ENCODE measurements at regions not wholly inside any gene's neighbourhood (a gene's known extent, or its start where the extent isn't known, plus 50 kb on each side); places are given as distances from the start of the nearest gene placed in this dataset.

GRCh38 chr4:137432446-137433311 lies 99.6 kb downstream of the PCDH18 start:
- no peak overlapping the region for H3K27ac Mint-ChIP-seq
- H3K9me3 Mint-ChIP-seq: no peaks in the 10 kb centered on the region
- H3K4me1 Mint-ChIP-seq (ENCODE audit: low read depth): peaks cover 13% of the 10 kb centered on the region
- DNase-seq: no peak
- H3K4me3 Mint-ChIP-seq: peak overlapping the region; percentile 68
- no peaks in the 10 kb centered on the region; the same call in 1 of the 2 replicates for H3K27me3 Mint-ChIP-seq (ENCODE audit: insufficient read depth)
- no peak for TF ChIP-seq CTCF (IDR thresholded peaks at IDR 0.05)
- H3K36me3 Mint-ChIP-seq (ENCODE audit: low read depth): no peaks in the 10 kb centered on the region; the same call in 1 of the 2 replicates

GRCh38 chr4:137430171-137430570 lies 102.1 kb downstream of the PCDH18 start:
- Mint-ChIP-seq H3K36me3 (ENCODE audit: low read depth) (no peaks in the 10 kb centered on the region; the same call in 1 of the 2 replicates), H3K27ac (no peak overlapping the region), H3K27me3 (ENCODE audit: insufficient read depth) (peaks cover 1% of the 10 kb centered on the region; the same call in 1 of the 2 replicates)

GRCh38 chr4:137427411-137427810 lies 104.9 kb downstream of the PCDH18 start:
- H3K27ac Mint-ChIP-seq: no peak overlapping the region
- TF ChIP-seq CTCF (IDR thresholded peaks at IDR 0.05): no peak
- no peaks in the 10 kb centered on the region; the same call in 1 of the 2 replicates for H3K36me3 Mint-ChIP-seq (ENCODE audit: low read depth)
- no peak overlapping the region for H3K4me3 Mint-ChIP-seq
- no peaks in the 10 kb centered on the region for H3K9me3 Mint-ChIP-seq
- peaks cover 1% of the 10 kb centered on the region; the same call in 1 of the 2 replicates for H3K27me3 Mint-ChIP-seq (ENCODE audit: insufficient read depth)
- no peak for DNase-seq
- H3K4me1 Mint-ChIP-seq (ENCODE audit: low read depth): peaks cover 6% of the 10 kb centered on the region

More at GRCh38 chr4:137430171-137430570, 102.1 kb downstream of the PCDH18 start:
- Mint-ChIP-seq H3K9me3 (no peaks in the 10 kb centered on the region), H3K4me3 (no peak overlapping the region), H3K4me1 (ENCODE audit: low read depth) (peaks cover 13% of the 10 kb centered on the region)
- TF ChIP-seq CTCF (IDR thresholded peaks at IDR 0.05): no peak
- DNase-seq: no peak

GRCh38 chr4:137425281-137425680 lies 107.0 kb downstream of the PCDH18 start:
- peaks cover 7% of the 10 kb centered on the region for H3K36me3 Mint-ChIP-seq (ENCODE audit: low read depth)
- DNase-seq: no peak

GRCh38 chr4:137422666-137423065 lies 109.6 kb downstream of the PCDH18 start:
- peaks cover 11% of the 10 kb centered on the region; the same call in 1 of the 2 replicates for H3K4me1 Mint-ChIP-seq (ENCODE audit: low read depth)
- DNase-seq: no peak
- peaks cover 7% of the 10 kb centered on the region for H3K9me3 Mint-ChIP-seq
- H3K36me3 Mint-ChIP-seq (ENCODE audit: low read depth): peaks cover 7% of the 10 kb centered on the region
- peaks cover 1% of the 10 kb centered on the region for H3K27me3 Mint-ChIP-seq (ENCODE audit: insufficient read depth)
- H3K4me3 Mint-ChIP-seq: no peak overlapping the region
- no peak overlapping the region for H3K27ac Mint-ChIP-seq
- no peak for TF ChIP-seq CTCF (IDR thresholded peaks at IDR 0.05)

More at GRCh38 chr4:137425281-137425680, 107.0 kb downstream of the PCDH18 start:
- TF ChIP-seq CTCF (IDR thresholded peaks at IDR 0.05): no peak
- H3K9me3 Mint-ChIP-seq: peaks cover 7% of the 10 kb centered on the region
- no peak overlapping the region for H3K27ac Mint-ChIP-seq
- H3K4me1 Mint-ChIP-seq (ENCODE audit: low read depth): peaks cover 7% of the 10 kb centered on the region; the same call in 1 of the 2 replicates
- H3K27me3 Mint-ChIP-seq (ENCODE audit: insufficient read depth): peaks cover 1% of the 10 kb centered on the region
- H3K4me3 Mint-ChIP-seq: no peak overlapping the region

Measured in HFFc6 (cell line).